ENCODE measurements at regions not wholly inside any gene's neighbourhood (a gene's known extent, or its start where the extent isn't known, plus 50 kb on each side); places are given as distances from the start of the nearest gene placed in this dataset.

DNA sequence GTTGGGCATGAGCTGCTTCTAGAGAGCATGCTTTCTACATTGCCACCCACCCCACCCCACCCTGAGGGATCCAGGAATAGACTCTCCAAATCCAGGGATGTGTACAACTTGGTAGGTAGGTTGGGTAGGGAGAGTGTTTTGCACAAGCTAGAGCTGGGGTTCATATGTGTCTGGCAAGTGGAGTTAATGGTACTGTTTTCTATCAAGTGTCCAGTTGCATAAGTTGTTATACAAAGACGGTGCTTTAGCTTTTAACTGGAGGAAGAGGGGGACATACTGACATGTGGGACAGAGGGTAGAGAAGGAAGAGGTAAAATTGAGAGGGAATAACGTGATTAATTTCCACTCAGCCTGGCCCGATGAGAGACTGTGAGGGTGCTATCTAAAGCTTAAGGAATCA, 51.0 kb upstream of the TNC start:
- Mint-ChIP-seq H3K36me3 (peaks cover 0 to 10% (median 0%) of the 10 kb centered on the region in 3 donors), H3K9me3 (peaks cover 0 to 10% (median 0%) of the 10 kb centered on the region in 9 donors), H3K4me3 (no peak overlapping the region), H3K4me1 (no peaks in the 10 kb centered on the region), H3K27me3 (peaks cover 2 to 21% (median 3%) of the 10 kb centered on the region in 5 donors), H3K27ac (no peak overlapping the region)
- DNase-seq (no peak), ATAC-seq (no peak)
- POLR2A ChIA-PET, result no interaction called here

DNA sequence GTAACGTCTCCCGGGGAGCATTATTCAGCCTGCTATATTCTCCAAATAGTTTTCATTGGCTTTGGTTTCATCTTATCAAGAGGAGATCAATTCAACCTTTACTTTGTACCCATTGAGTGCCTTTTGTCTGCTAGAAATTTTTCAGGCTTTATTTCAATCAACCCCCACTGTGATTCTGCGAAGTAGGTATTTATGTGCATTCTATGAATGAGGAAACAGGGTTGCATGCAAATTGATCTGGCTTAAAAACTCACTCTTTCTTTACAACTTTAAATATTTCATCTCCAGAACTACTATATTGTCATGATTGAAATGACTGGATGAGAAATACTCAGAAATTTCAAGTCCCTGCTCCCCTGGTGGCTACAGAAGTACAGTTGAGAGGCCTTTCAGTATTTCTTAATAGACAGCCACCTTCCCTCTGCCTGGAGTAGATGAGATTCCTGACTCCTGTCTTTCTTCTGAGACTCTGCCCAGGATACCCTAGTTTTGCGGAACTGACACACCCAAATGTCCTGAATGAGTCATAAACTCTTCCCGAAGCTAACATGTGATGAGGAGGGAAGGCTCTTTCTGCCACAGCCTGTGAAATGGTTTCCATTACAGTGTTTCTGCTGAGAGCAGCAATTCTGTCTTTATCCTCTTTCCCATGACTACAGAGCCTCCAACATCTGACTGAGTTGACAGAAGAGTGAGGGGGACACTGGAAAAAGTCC, 52.6 kb upstream of the TNC start:
- Mint-ChIP-seq H3K27me3 (peaks cover 2 to 21% (median 3%) of the 10 kb centered on the region in 5 donors), H3K27ac (no peak overlapping the region), H3K36me3 (peaks cover 0 to 9% (median 0%) of the 10 kb centered on the region in 3 donors), H3K4me3 (no peak overlapping the region), H3K4me1 (no peaks in the 10 kb centered on the region), H3K9me3 (peaks cover 0 to 10% (median 0%) of the 10 kb centered on the region in 9 donors)
- DNase-seq, result no peak
- ATAC-seq, result no peak
- POLR2A ChIA-PET, result no interaction called here

DNA sequence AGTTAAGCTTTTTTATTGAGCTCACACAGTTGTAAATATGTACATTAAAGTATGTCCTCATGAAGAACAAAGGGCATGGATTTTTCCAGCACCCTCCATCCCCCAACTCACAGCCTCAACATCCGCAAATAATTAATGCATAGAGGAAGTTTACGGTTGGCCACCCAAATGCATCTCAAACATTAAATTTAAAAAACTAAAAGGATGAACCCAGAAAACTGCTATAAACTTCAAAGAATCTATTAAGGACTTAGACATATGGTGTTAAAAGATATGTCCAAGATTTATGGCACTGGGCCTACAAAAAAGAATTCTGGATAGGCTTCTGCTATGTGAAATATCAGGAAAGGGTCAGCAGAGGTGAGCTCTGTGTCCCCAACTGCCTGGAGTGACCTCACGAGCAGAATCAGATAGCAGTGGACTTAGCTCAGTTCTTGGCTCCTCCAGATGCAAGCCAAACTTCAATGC, 54.0 kb upstream of the TNC start:
- DNase-seq, result no peak
- POLR2A ChIA-PET, result no interaction called here
- Mint-ChIP-seq H3K27ac (no peak overlapping the region), H3K36me3 (no peaks in the 10 kb centered on the region), H3K9me3 (no peaks in the 10 kb centered on the region), H3K27me3 (peaks cover 2 to 21% (median 3%) of the 10 kb centered on the region in 5 donors), H3K4me3 (no peak overlapping the region), H3K4me1 (no peaks in the 10 kb centered on the region)
- no peak for ATAC-seq

DNA sequence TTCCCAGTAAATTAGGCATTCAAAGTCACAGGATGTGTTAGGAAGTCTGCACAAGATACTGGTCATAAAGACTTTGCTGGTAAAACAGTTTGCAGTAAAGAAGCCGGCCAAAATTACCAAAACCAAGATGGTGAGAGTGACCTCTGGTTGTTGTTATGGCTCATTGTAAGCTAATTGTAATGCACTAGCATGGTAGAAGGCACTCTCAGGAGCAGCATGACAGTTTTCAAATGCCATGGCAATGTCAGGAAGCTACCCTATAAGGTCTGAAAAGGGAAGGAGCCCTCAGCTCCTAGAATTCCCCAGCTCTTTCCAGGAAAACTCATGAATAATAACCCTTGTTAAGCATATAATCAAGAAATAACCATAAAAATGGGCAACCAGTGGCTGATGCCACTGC, 64.3 kb upstream of the TNC start:
- DNase-seq (no peak), ATAC-seq (no peak)
- peaks cover 0 to 8% (median 2%) of the 10 kb centered on the region in 5 donors for H3K27me3 Mint-ChIP-seq
- no peaks in the 10 kb centered on the region for H3K36me3 Mint-ChIP-seq
- no peak overlapping the region for H3K27ac Mint-ChIP-seq
- no peaks in the 10 kb centered on the region for H3K9me3 Mint-ChIP-seq
- H3K4me3 Mint-ChIP-seq, result no peak overlapping the region
- POLR2A ChIA-PET, result no interaction called here
- no peaks in the 10 kb centered on the region for H3K4me1 Mint-ChIP-seq

DNA sequence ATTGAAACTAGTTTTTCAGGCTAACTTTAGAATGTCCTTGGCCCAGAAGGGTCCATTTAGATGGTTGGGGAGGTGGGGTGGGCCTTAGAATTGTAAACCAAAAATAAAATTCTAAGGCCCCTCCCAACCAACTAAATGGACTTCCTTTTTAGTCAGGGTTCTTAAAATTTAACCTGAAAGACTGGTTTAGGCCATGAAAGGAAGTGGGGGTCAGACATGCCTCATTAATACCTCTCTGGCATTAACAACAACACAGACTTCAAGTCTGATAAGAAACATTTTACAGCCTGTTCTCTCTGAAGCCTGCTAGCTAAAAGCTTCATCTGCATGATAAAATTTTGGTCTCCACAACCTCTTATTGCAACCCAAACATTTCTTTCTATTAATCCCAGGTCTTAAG, 65.5 kb upstream of the TNC start:
- H3K9me3 Mint-ChIP-seq, result peaks cover 0 to under 1% (median 0%) of the 10 kb centered on the region in 9 donors
- DNase-seq (no peak), ATAC-seq (no peak)
- no peak overlapping the region for H3K4me3 Mint-ChIP-seq
- H3K27me3 Mint-ChIP-seq, result peaks cover 0 to 11% (median 4%) of the 10 kb centered on the region in 5 donors
- H3K4me1 Mint-ChIP-seq, result no peaks in the 10 kb centered on the region
- H3K27ac Mint-ChIP-seq, result no peak overlapping the region
- no peaks in the 10 kb centered on the region for H3K36me3 Mint-ChIP-seq
- POLR2A ChIA-PET, result no interaction called here

DNA sequence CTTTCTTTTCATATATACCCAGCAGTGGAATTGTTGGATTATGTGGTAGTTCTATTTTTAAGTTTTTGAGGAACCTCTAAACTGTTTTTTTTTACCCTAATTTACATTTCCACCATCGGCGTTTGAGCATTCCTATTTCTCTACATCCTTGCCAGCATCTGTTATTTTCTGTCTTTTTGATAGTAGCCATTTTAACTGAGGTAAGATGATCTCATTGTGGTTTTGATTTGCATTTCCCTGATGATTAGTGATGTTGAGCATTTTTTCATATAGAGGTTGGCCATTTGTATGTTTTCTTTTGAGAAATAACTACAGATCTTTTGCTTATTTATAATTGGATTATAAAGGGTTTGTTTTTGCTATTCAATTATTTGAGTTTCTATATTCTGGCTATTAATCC, 71.7 kb upstream of the TNC start:
- Mint-ChIP-seq H3K9me3 (peaks cover 0 to 15% (median 8%) of the 10 kb centered on the region in 9 donors), H3K36me3 (no peaks in the 10 kb centered on the region), H3K4me1 (peaks cover 0 to 2% (median 0%) of the 10 kb centered on the region in 4 donors), H3K27ac (no peak overlapping the region), H3K27me3 (peaks cover 12 to 33% (median 17%) of the 10 kb centered on the region in 5 donors), H3K4me3 (no peak overlapping the region)
- POLR2A ChIA-PET, result no interaction called here
- ATAC-seq, result no peak
- DNase-seq, result no peak

DNA sequence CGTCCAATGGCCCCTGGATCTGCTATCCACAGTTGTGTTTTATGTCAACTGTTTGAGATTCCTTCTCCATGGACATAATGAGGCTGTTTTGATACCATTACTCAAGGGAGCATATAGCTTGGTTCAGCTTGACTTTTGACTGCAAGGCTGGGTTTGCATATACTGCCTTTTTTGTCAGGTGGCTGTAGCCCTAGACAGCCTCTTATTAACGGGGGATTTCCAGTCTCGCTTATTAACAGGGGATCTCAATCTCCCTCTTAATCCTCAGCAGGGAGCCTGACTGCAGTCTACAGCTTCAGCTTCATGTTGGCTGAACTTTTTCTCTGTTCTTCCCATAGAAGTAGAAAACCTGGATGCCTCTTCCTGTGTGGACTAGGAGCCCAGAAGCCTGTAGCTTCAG, 73.7 kb upstream of the TNC start:
- H3K9me3 Mint-ChIP-seq, result peaks cover 0 to 15% (median 8%) of the 10 kb centered on the region in 9 donors

DNA sequence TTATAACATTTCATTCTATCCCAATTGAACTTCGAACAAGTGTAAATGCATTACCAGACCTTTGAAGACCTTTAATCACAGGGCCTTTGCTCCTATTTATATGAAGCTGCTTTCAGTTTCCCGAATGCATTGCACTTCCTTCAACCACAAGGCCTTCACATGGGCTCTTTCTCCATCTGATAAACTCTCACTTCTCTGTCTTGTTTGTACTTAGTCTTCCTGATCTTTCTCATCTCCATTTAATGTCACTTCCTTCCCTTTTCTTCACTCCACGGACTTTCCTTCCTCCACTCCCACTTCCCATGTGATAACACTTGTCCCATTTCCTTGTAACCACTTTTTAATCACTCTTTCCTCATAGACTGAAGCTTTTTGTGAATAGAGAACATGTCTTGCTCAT, 74.3 kb upstream of the TNC start:
- Mint-ChIP-seq H3K36me3 (no peaks in the 10 kb centered on the region), H3K27ac (no peak overlapping the region), H3K27me3 (peaks cover 17 to 31% (median 27%) of the 10 kb centered on the region in 5 donors), H3K4me1 (peaks cover 0 to 2% (median 0%) of the 10 kb centered on the region in 4 donors), H3K9me3 (peaks cover 0 to 15% (median 8%) of the 10 kb centered on the region in 9 donors), H3K4me3 (no peak overlapping the region)
- ATAC-seq, result no peak
- DNase-seq, result no peak
- POLR2A ChIA-PET, result no interaction called here

More for the DNA sequence above, 73.7 kb upstream of the TNC start:
- H3K4me1 Mint-ChIP-seq, result peaks cover 0 to 2% (median 0%) of the 10 kb centered on the region in 4 donors
- no peak for ATAC-seq
- H3K27me3 Mint-ChIP-seq, result peaks cover 14 to 31% (median 25%) of the 10 kb centered on the region in 5 donors
- no peak overlapping the region for H3K4me3 Mint-ChIP-seq
- no peak for DNase-seq
- H3K27ac Mint-ChIP-seq, result no peak overlapping the region
- H3K36me3 Mint-ChIP-seq, result no peaks in the 10 kb centered on the region
- POLR2A ChIA-PET, result no interaction called here

DNA sequence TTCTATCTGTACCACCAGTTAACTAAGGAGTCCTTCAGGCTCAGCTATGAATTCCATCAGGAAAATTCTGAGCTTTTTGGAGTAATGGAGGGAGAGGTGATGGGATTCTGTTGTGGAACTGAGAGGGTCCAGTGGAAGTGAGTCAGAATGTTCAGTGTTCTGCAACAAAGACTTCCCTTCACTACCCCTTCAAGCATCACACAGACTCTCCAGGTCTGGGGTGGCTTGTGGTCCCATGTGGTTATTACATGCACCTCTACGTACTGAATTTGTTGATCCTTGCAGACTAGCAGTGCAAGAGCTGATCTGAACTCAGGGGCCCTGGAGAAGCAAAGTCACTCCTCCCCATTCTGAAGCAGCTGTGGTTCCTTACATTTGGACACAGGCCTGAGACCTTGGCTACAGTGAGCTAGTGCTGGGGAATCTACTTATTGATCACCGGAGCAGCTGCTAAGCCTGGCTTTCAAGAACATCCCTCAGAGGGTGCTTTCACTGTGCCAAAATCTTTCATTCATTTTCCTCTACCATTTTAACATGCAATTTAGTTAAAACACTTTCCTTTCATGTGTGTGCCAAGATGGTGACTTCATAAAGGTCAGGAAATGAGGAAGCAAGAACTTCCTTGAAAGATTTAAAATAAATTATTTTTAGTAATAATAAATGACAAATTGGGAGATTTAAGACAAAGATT, 75.0 kb upstream of the TNC start:
- H3K36me3 Mint-ChIP-seq, result no peaks in the 10 kb centered on the region
- H3K27ac Mint-ChIP-seq, result no peak overlapping the region
- POLR2A ChIA-PET, result no interaction called here
- H3K27me3 Mint-ChIP-seq, result peaks cover 17 to 31% (median 24%) of the 10 kb centered on the region in 5 donors
- DNase-seq (no peak), ATAC-seq (no peak)
- no peak overlapping the region for H3K4me3 Mint-ChIP-seq
- H3K4me1 Mint-ChIP-seq, result peaks cover 0 to 2% (median 0%) of the 10 kb centered on the region in 4 donors
- peaks cover 0 to 15% (median 8%) of the 10 kb centered on the region in 9 donors for H3K9me3 Mint-ChIP-seq

DNA sequence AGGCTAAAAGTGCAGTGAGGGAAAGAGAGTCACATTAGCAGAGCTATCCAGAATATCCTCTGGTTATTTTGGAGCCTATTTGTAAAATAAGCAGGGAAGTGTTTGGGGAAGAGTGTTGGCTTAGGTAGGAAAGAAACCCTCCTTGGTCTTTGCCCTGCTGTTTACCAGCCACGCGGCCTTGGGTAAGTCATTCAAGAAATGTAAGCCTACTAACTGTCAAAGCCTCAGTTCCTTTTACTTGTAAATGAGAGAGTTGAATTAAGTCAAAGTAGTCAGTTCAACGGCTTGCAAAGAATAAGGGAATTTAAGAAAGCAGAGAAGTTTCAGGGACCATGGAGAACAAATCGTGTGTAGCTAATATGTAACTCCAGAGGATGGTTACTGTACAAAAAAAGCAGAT, 75.8 kb upstream of the TNC start:
- DNase-seq, result no peak
- H3K27me3 Mint-ChIP-seq, result peaks cover 17 to 30% (median 23%) of the 10 kb centered on the region in 5 donors
- POLR2A ChIA-PET, result no interaction called here
- H3K36me3 Mint-ChIP-seq, result no peaks in the 10 kb centered on the region
- no peak for ATAC-seq
- H3K27ac Mint-ChIP-seq, result no peak overlapping the region
- H3K9me3 Mint-ChIP-seq, result peaks cover 0 to 15% (median 7%) of the 10 kb centered on the region in 9 donors
- no peak overlapping the region for H3K4me3 Mint-ChIP-seq
- peaks cover 0 to 2% (median 0%) of the 10 kb centered on the region in 4 donors for H3K4me1 Mint-ChIP-seq

DNA sequence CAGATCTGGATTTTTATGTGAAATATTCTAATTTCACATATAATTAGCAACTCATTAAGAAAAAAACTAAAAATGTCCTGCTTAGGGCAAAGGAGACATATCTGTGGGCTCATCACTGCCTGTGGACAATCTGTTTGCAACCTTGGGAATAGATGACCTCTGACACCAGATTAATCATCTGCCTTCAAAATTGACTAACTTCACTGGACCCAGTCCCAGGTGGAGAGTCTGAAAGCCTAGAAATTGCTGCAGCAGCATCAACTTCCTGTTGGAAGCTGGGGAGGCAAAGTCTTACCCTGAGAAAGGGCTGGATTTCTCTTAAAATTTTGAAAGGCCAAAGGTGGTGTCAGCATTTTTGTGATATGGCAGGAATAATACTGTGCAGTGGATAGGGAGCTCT, 76.3 kb upstream of the TNC start:
- no peak for ATAC-seq
- no peaks in the 10 kb centered on the region for H3K36me3 Mint-ChIP-seq
- H3K27me3 Mint-ChIP-seq, result peaks cover 20 to 32% (median 24%) of the 10 kb centered on the region in 5 donors
- POLR2A ChIA-PET, result no interaction called here
- peaks cover 0 to 2% (median 0%) of the 10 kb centered on the region in 4 donors for H3K4me1 Mint-ChIP-seq
- H3K9me3 Mint-ChIP-seq, result peaks cover 0 to 15% (median 7%) of the 10 kb centered on the region in 9 donors
- no peak overlapping the region for H3K27ac Mint-ChIP-seq
- no peak for DNase-seq
- no peak overlapping the region for H3K4me3 Mint-ChIP-seq

DNA sequence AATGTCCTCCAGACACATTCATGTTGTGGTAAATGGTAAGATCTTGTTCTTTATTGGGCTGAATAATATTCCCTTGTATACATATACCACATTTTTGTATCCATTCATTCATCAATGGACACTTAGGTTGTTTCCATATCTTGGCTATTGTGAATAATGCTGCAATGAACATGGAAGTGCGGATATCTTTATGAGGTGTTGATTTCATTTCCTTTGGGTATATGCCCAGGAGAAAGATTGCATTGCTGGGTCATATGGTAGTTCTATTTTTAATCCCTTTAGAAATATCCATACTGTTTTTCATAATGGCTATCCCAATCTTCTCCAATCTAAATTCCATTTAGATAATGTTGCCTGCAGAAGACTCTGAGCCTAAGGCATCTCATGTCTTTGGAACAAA, 78.0 kb upstream of the TNC start:
- ATAC-seq, result no peak
- POLR2A ChIA-PET, result no interaction called here
- Mint-ChIP-seq H3K36me3 (no peaks in the 10 kb centered on the region), H3K9me3 (peaks cover 0 to 9% (median 4%) of the 10 kb centered on the region in 9 donors), H3K27me3 (peaks cover 23 to 38% (median 31%) of the 10 kb centered on the region in 5 donors), H3K27ac (no peak overlapping the region), H3K4me3 (no peak overlapping the region), H3K4me1 (peaks cover 0 to 2% (median 0%) of the 10 kb centered on the region in 4 donors)
- DNase-seq, result no peak

DNA sequence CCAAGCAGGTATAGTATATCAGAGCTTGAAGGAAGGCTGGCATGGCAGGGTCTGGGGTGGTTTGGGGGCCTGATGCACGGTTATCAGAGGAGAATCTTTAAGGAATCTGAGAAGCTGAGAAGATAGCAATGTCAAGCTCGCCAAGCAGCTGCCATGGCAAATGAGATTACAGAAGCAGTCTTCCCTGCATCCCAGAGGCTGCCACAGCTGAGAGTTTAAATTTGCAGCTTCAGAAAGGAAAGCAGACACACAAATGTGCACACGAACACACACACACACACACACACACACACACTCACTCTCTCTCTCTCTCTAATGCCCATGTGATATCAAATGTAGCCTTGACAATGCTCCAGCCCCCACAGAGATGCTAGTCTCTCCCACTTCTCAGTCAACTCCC, 79.0 kb upstream of the TNC start:
- H3K36me3 Mint-ChIP-seq, result no peaks in the 10 kb centered on the region
- no peak overlapping the region for H3K27ac Mint-ChIP-seq

More for the DNA sequence above, 79.0 kb upstream of the TNC start:
- no peak for ATAC-seq
- peaks cover 0 to 7% (median 0%) of the 10 kb centered on the region in 9 donors for H3K9me3 Mint-ChIP-seq
- H3K4me1 Mint-ChIP-seq, result peaks cover 0 to 2% (median 0%) of the 10 kb centered on the region in 4 donors
- POLR2A ChIA-PET, result no interaction called here
- no peak overlapping the region for H3K4me3 Mint-ChIP-seq
- H3K27me3 Mint-ChIP-seq, result peaks cover 26 to 45% (median 33%) of the 10 kb centered on the region in 5 donors
- no peak for DNase-seq
